Neural crest cell (in vitro differentiated cells): ENCODE measurements at regions not wholly inside any gene's neighbourhood (a gene's known extent, or its start where the extent isn't known, plus 50 kb on each side); places are given as distances from the start of the nearest gene placed in this dataset.
A peak's percentile ranks its signal among the peaks of the same experiment; 100 is the strongest.

Source experiments
- DNase-seq: peaks from one replicate; pipeline ENCODE4 v3.0.0; 2021; ENCODE audit warnings: low read depth, mixed read lengths, low spot score
- H3K27ac Mint-ChIP-seq: one replicate; pipeline ENCODE4 v1.8.0; 2021; ENCODE audit warnings: mild to moderate bottlenecking, mixed read lengths; ENCODE audit not compliant: unreplicated experiment
- H3K27me3 Mint-ChIP-seq: 2 replicates; pipeline ENCODE4 v1.8.0; 2021; ENCODE audit warnings: low read depth, mild to moderate bottlenecking, mixed read lengths
- H3K36me3 Mint-ChIP-seq: 2 replicates; pipeline ENCODE4 v1.8.0; 2021; ENCODE audit warnings: low read depth, mild to moderate bottlenecking, mixed read lengths
- H3K4me1 Mint-ChIP-seq: 2 replicates; pipeline ENCODE4 v1.8.0; 2021; ENCODE audit warnings: mixed read lengths
- H3K4me3 Mint-ChIP-seq: one replicate; pipeline ENCODE4 v1.8.0; 2021; ENCODE audit warnings: mild to moderate bottlenecking, mixed read lengths
- H3K9me3 Mint-ChIP-seq: 2 replicates; pipeline ENCODE4 v1.8.0; 2021; ENCODE audit warnings: mixed read lengths
- TF ChIP-seq, protein P1 (sequence below): fragments of 200-600 bp; sonication (generic); conservative IDR thresholded peaks from 2 replicates; pipeline ENCODE4 v1.5.0; 2021; ENCODE audit warnings: antibody characterized with exemption, mild to moderate bottlenecking

- Mint-ChIP-seq H3K4me3 (no peak overlapping the region), H3K9me3 (peaks cover 2% of the 10 kb centered on the region), H3K4me1 (peaks cover 16% of the 10 kb centered on the region), H3K36me3 (peaks cover 3% of the 10 kb centered on the region), H3K27me3 (no peaks in the 10 kb centered on the region), H3K27ac (peak overlapping the region; percentile 5)
- TF ChIP-seq, protein P1, sequence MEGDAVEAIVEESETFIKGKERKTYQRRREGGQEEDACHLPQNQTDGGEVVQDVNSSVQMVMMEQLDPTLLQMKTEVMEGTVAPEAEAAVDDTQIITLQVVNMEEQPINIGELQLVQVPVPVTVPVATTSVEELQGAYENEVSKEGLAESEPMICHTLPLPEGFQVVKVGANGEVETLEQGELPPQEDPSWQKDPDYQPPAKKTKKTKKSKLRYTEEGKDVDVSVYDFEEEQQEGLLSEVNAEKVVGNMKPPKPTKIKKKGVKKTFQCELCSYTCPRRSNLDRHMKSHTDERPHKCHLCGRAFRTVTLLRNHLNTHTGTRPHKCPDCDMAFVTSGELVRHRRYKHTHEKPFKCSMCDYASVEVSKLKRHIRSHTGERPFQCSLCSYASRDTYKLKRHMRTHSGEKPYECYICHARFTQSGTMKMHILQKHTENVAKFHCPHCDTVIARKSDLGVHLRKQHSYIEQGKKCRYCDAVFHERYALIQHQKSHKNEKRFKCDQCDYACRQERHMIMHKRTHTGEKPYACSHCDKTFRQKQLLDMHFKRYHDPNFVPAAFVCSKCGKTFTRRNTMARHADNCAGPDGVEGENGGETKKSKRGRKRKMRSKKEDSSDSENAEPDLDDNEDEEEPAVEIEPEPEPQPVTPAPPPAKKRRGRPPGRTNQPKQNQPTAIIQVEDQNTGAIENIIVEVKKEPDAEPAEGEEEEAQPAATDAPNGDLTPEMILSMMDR: peak; percentile 70
- DNase-seq: peak; percentile 8
Observed at GRCh38 chr3:84547971-84548970, 410.5 kb upstream of the CADM2 start.

GRCh38 chr3:84555629-84556028 is 403.2 kb upstream of the CADM2 start:
- H3K36me3 Mint-ChIP-seq: no peaks in the 10 kb centered on the region

DNA sequence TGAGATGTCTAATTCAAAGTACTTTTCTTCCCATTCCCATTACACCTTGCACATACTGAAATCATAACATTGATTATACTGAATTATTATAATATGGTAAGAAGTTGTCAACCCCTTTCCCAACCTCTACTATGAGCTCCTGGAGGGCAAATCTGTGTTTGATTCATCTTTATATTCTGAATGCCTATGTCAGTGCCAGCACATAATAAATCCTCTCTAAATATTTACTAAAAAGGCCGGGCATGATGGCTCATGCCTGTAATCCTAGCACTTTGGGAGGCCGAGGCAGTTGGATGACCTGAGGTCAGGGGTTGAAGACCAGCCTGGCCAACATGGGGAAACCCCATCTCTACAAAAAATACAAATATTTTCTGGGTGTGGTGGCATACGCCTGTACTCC is 392.5 kb upstream of the CADM2 start:
- Mint-ChIP-seq H3K36me3 (peaks cover 3% of the 10 kb centered on the region), H3K9me3 (peaks cover 3% of the 10 kb centered on the region), H3K27me3 (no peaks in the 10 kb centered on the region), H3K27ac (no peak overlapping the region), H3K4me3 (no peak overlapping the region), H3K4me1 (no peaks in the 10 kb centered on the region)
- TF ChIP-seq, protein P1: no peak
- no peak for DNase-seq

More at GRCh38 chr3:84555629-84556028, 403.2 kb upstream of the CADM2 start:
- H3K9me3 Mint-ChIP-seq: no peaks in the 10 kb centered on the region
- no peak overlapping the region for H3K27ac Mint-ChIP-seq
- TF ChIP-seq, protein P1: no peak
- peaks cover 12% of the 10 kb centered on the region for H3K4me1 Mint-ChIP-seq
- no peak overlapping the region for H3K4me3 Mint-ChIP-seq
- DNase-seq: no peak
- no peaks in the 10 kb centered on the region for H3K27me3 Mint-ChIP-seq

- TF ChIP-seq, protein P1: no peak
- Mint-ChIP-seq H3K27me3 (no peaks in the 10 kb centered on the region), H3K36me3 (no peaks in the 10 kb centered on the region), H3K27ac (no peak overlapping the region), H3K4me3 (no peak overlapping the region), H3K9me3 (peaks cover 2% of the 10 kb centered on the region), H3K4me1 (no peaks in the 10 kb centered on the region)
- DNase-seq: no peak
Observed at GRCh38 chr3:84567796-84568195, 391.0 kb upstream of the CADM2 start.

- Mint-ChIP-seq H3K9me3 (peaks cover 3% of the 10 kb centered on the region), H3K36me3 (no peaks in the 10 kb centered on the region), H3K27ac (no peak overlapping the region), H3K4me1 (no peaks in the 10 kb centered on the region), H3K27me3 (no peaks in the 10 kb centered on the region), H3K4me3 (no peak overlapping the region)
- TF ChIP-seq, protein P1: no peak
- no peak for DNase-seq
Observed at GRCh38 chr3:84573962-84574361, 384.8 kb upstream of the CADM2 start.
